GM12878 (cell line): ENCODE measurements at regions not wholly inside any gene's neighbourhood (a gene's known extent, or its start where the extent isn't known, plus 50 kb on each side); places are given as distances from the start of the nearest gene placed in this dataset.

ENCODE experiments used
- BHLHE40 ChIP-seq, 2 experiments: fragments of 450-650 bp in 1 of 2; IDR thresholded peaks; 2 replicates each; pipeline ENCODE4 v1.6.1; 2011 to 2017; ENCODE audit warnings: low read depth in 2 of 2, borderline replicate concordance in 1 of 2, improper control_type of control experiment in 1 of 2, low read length in 1 of 2, mild to moderate bottlenecking in 1 of 2
- CEBPZ ChIP-seq: fragments of 150-350 bp; IDR thresholded peaks from 2 replicates; pipeline ENCODE4 v1.6.1; 2016; ENCODE audit warnings: low read depth, low read length
- CTCF ChIP-seq, 3 experiments: IDR thresholded peaks in 2 of 3; conservative IDR thresholded peaks in 1 of 3; 2 replicates each; pipeline ENCODE4 v1.5.1; 2011; ENCODE audit warnings: low read depth in 3 of 3, low read length in 3 of 3, mild to moderate bottlenecking in 3 of 3, control low read depth in 2 of 3, moderate library complexity in 2 of 3, inconsistent platforms in 1 of 3, mixed read lengths in 1 of 3; ENCODE audit not compliant: control insufficient read depth in 2 of 3, insufficient read depth in 1 of 3; ENCODE audit errors: extremely low read depth in 1 of 3
- E2F4 ChIP-seq: IDR thresholded peaks from 2 replicates; pipeline ENCODE4 v1.6.1; 2012; ENCODE audit warnings: low read depth, low read length, improper control_type of control experiment
- EZH2 ChIP-seq: IDR thresholded peaks from 2 replicates; pipeline ENCODE4 v1.6.1; 2012; ENCODE audit warnings: low read depth, mild to moderate bottlenecking, control low read depth, inconsistent platforms, low read length, borderline replicate concordance; ENCODE audit not compliant: control insufficient read depth
- PRDM15 ChIP-seq: fragments of 450-650 bp; formaldehyde crosslinking; IDR thresholded peaks from 2 replicates; pipeline ENCODE4 v1.4.0; 2020; ENCODE audit warnings: mild to moderate bottlenecking, moderate library complexity
- RAD51 ChIP-seq: fragments of 450-650 bp; IDR thresholded peaks from 2 replicates; pipeline ENCODE4 v1.6.1; 2016; ENCODE audit warnings: moderate library complexity, mild to moderate bottlenecking, inconsistent platforms
- RCOR1 ChIP-seq: conservative IDR thresholded peaks from 2 replicates; pipeline ENCODE4 v1.6.1; 2012; ENCODE audit warnings: low read depth, low read length, improper control_type of control experiment
- RFX5 ChIP-seq: IDR thresholded peaks from 2 replicates; pipeline ENCODE4 v1.6.1; 2011; ENCODE audit warnings: low read depth, low read length, improper control_type of control experiment
- SIN3A ChIP-seq: IDR thresholded peaks from 2 replicates; pipeline ENCODE4 v1.6.1; 2012; ENCODE audit warnings: low read depth, low read length, improper control_type of control experiment
- ZBTB33 ChIP-seq: fragments of 450-650 bp; IDR thresholded peaks from 2 replicates; pipeline ENCODE4 v1.6.1; 2017; ENCODE audit warnings: mild to moderate bottlenecking

- TF ChIP-seq CEBPZ: no peak
- no peak for TF ChIP-seq SIN3A
- no peak for TF ChIP-seq EZH2
- no peak for TF ChIP-seq RAD51
- peak; percentile 46 to 54 (median 50) for TF ChIP-seq CTCF (IDR thresholded peaks at IDR 0.05 in 2 of 3, conservative IDR thresholded peaks at IDR 0.05 in 1 of 3; ENCODE audit: control insufficient read depth in 2 of 3, extremely low read depth in 1 of 3, insufficient read depth in 1 of 3, low read depth in 3 of 3, low read length in 3 of 3)
- TF ChIP-seq RFX5: no peak
- TF ChIP-seq ZBTB33: no peak
- no peak for TF ChIP-seq BHLHE40 (IDR thresholded peaks at IDR 0.05; ENCODE audit: borderline replicate concordance in 1 of 2, low read depth in 2 of 2, low read length in 1 of 2)
- no peak for TF ChIP-seq PRDM15 (CRISPR knock-in tag)
- no peak for TF ChIP-seq E2F4
- TF ChIP-seq RCOR1: no peak
These were observed 135.0 kb upstream of the IRX4 start for GRCh38 chr5:2017540-2018389.
